Inflammatory macrophage (primary cell): ENCODE measurements at regions not wholly inside any gene's neighbourhood (a gene's known extent, or its start where the extent isn't known, plus 50 kb on each side); places are given as distances from the start of the nearest gene placed in this dataset.
A peak's percentile ranks its signal among the peaks of the same experiment; 100 is the strongest.

ENCODE experiments used
- DNase-seq, 2 donors: peaks; one replicate each; pipeline ENCODE4 v3.0.0-alpha.2; 2020 to 2022

GRCh38 chr7:26489906-26490639 is 198.4 kb downstream of the SNX10 start:
- DNase-seq, result no peak

- DNase-seq, result no peak
Observed at GRCh38 chr7:26490640-26491624, 199.3 kb downstream of the SNX10 start.

GRCh38 chr7:26492816-26493215 is 201.2 kb downstream of the SNX10 start:
- no peak for DNase-seq

- no peak for DNase-seq
Observed at GRCh38 chr7:26493737-26494428, 202.2 kb downstream of the SNX10 start.

- no peak for DNase-seq
Observed at GRCh38 chr7:26495569-26495968, 203.9 kb downstream of the SNX10 start.

GRCh38 chr7:26497801-26498596 is 206.3 kb downstream of the SNX10 start:
- DNase-seq, result no peak

GRCh38 chr7:26499315-26499897 is 207.7 kb downstream of the SNX10 start:
- no peak for DNase-seq

DNA sequence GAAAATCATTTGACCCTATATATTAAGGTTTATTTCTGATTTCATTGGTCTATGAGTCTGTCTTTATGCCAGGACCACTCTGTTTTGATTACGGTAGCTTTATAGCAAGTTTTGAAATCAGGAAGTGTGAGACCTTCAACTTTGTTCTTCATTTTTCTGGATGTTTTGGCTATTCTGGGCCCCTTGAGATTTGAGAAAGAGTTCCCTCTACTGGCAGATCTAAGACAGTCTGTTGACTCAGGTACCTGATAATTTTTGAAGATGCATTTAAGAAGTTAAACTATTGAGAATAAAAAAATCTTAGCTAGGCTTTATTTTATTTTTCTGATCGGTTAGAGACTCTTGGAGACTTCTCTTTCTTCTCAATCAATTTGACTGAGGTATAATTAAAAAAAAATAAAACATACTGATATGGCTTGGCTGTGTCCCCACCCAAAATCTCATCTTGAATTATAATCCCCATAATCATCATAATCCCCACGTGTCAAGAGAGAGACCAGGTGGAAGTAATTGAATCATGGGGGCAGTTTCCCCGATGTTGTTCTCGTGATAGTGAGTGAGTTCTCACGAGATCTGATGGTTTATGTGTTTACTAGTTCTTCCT is 209.2 kb downstream of the SNX10 start:
- peak; percentile 65 to 71 for DNase-seq

DNA sequence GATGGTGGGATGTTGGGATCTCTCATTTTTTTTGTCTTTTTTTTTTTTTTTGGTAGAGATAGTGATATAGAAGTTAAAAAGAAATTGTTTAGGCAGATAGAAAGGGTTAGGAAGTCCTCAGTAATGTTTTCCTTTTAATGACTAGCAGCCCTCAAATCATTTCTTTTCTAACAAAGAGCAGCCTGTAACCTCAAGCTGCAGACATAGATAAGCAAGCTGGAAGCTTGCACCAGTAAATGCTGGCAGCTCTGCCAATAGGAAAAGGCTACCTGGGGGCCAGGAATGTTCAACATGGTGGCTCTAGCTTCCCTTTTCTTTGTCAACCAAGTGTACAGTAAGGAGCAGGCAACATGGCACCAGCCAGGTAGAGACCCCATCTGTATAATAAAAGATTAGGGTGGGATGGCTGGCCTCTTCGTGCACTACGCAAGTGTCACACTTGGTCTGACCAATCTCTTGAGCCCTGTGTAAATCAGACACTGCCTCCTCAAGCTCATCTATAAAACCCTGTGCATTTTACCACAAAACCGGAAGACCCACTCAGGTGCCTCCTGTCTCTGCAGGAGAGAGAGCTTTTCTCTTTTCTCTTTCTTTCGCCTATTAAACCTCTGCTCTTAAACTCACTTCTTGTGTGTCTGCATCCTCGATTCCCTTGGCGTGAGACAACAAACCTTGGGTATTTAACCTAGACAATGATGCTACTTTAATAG is 212.9 kb downstream of the SNX10 start:
- no peak for DNase-seq

GRCh38 chr7:26506196-26506595 is 214.5 kb downstream of the SNX10 start:
- DNase-seq, result no peak

DNA sequence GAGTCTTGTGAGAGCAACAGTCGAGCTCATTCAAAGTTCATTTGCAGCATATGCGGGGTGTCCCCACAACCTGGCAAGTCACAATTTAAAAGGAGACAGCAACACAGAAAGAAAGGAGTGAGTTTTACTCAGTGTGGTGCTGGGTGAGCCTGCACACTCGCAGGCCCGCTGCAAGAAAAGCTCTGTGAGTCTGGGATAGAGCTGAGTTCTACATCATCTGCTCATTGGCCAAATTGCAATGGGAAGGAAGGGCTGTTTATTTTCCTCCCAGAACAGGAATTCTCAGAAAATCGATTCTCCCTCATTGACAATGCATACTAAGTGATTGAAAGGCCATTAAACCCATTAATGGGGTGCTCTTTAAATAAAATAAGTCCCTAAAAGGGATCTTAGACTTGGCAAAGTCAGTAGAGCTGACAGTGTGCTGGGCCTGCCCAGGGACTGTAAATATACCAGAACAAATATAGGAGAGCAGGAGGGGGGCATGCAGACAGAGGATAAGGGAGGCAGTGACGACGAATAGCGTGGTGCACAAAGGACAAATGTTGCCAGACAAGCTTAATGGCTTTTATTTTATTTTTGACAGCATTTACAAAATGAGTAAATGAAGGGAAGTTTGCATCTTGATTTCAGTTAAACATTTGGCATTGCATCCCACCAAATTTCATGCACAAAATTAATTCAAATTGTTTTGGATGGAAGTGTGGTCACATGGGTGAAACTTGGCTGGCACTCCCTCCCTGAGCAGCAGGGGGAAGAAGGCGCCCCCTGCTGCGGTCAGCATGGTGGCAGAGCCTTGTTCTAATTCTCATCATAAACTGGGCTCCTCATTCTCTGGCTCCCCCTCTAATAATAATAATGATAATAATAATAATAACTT is 215.7 kb downstream of the SNX10 start:
- DNase-seq, result no peak

DNA sequence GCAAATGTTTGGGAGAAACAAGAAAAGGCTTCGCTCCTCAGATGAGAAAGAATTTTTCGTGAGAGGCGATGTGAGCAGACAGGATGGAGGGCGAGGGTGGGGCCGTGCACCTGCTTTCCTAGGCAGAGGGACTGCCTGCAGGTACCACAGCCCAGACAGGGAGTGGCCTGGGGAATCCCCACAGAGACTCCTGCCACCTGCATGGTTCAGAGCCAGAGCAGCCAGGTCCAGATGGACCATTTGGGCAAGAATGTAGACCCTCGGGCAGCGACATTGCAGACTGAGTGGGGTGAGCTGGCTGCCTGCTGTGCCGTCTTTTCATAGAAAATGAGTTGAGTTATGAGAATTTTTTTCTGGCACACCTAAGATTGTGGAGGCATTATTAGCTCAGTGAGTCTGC is 216.8 kb downstream of the SNX10 start:
- DNase-seq, result no peak

- no peak for DNase-seq
Observed at GRCh38 chr7:26508917-26509316, 217.3 kb downstream of the SNX10 start.

GRCh38 chr7:26510231-26510957 is 218.7 kb downstream of the SNX10 start:
- peak; percentile 3 to 24 for DNase-seq

GRCh38 chr7:26511866-26512265 is 220.2 kb downstream of the SNX10 start:
- DNase-seq, result no peak

DNA sequence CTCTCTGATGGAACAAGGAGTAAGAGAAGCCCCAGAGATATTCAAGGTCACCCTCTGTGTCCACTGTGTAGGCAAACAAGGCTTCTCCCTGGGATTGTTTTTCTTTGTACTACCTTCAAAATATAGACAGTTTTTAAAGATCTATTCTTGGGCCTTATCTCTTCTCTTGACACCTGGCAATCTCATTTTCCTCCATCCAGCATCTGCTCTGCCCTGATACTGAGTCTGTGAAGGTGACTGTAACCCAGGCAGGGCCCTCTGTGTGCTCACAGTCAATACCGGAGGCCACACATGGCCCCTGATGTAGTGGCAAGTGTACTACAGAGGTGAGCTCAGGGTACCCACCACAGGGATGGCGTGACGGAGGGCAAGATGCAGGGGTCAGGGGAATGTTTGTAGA is 221.1 kb downstream of the SNX10 start:
- DNase-seq, result no peak

DNA sequence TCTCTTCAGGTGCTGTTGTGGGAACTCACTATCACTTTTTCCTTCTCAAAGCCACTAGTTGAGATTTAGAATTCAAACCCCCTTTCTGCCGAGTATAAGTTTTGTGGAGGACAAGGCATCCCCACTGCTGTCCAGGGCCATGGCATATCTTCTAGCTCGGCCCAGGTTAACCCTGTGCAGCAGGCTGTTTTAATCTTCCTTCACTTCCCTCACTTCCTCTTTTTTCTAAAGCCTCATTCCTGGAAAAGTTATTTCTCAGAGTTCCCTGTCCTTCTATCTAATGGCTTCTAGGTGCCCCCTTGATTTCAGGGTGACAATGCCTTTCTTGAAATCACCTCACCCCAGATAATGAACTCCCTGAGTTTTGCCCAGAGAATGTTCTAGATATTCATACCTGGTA is 222.3 kb downstream of the SNX10 start:
- no peak for DNase-seq

GRCh38 chr7:26514633-26515032 is 223.0 kb downstream of the SNX10 start:
- DNase-seq, result no peak

DNA sequence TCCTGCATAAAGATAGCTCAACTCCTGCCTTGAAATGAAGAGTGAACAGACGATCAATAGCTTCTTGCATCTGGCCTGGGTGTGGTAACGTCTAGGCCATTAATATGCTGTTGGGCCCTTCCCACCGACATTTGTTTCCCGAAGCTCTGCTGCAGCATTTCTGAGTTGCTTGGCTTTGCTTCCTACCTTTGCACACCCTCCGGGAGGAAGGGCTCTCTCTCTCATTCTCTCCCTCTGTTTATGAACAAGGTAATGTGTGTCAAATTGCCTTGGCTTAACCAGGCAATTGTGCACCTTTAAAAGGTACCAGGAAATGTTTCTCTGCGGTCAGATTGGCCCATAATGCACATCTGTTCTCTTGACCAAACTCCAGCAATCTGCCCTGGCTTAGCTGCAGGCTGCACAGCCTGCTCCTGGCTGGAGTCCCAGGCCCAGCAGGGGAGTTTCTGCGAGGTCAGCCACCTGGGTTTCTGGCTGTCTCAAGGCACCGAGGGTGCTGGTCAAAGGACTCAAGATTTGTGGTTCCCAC is 223.7 kb downstream of the SNX10 start:
- DNase-seq, result no peak
